Body of pancreas (tissue), 4 donors: ENCODE measurements at regions not wholly inside any gene's neighbourhood (a gene's known extent, or its start where the extent isn't known, plus 50 kb on each side); places are given as distances from the start of the nearest gene placed in this dataset.

Source experiments
- POLR2A ChIP-seq, 3 donors: fragments of 450-650 bp; IDR thresholded peaks; one replicate each; pipeline ENCODE4 v1.6.1; 2016; ENCODE audit warnings: antibody characterized with exemption in 3 of 3, mild to moderate bottlenecking in 2 of 3
- TF ChIP-seq, protein P1 (sequence below), 7 experiments: fragments of 450-650 bp in 4 of 7; fragments of 200-600 bp in 3 of 7; sonication (generic) in 3 of 7; IDR thresholded peaks; one replicate each; pipeline ENCODE4 v1.5.1; 2016 to 2019; ENCODE audit warnings: antibody characterized with exemption in 7 of 7

DNA sequence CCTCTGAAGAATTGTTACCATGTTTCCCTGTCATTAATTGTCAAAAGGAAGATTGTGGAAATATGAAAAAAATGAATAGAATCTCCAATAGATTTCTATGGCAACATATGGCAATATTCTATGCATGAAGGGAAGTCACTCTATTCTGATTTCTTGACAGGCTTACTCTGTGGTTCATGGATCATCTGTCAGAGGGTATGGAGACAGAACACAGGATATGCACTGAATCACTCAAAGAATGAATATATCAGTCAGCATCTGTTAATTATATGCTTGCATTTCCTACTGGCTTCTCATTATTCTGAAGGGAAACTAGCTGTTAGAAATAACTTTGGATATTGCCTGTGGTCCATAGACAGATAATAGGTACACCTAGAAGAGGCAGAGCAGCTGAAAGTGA lies 918.9 kb downstream of the DTWD2 start:
- TF ChIP-seq, protein P1, sequence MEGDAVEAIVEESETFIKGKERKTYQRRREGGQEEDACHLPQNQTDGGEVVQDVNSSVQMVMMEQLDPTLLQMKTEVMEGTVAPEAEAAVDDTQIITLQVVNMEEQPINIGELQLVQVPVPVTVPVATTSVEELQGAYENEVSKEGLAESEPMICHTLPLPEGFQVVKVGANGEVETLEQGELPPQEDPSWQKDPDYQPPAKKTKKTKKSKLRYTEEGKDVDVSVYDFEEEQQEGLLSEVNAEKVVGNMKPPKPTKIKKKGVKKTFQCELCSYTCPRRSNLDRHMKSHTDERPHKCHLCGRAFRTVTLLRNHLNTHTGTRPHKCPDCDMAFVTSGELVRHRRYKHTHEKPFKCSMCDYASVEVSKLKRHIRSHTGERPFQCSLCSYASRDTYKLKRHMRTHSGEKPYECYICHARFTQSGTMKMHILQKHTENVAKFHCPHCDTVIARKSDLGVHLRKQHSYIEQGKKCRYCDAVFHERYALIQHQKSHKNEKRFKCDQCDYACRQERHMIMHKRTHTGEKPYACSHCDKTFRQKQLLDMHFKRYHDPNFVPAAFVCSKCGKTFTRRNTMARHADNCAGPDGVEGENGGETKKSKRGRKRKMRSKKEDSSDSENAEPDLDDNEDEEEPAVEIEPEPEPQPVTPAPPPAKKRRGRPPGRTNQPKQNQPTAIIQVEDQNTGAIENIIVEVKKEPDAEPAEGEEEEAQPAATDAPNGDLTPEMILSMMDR (IDR thresholded peaks at IDR 0.05): no peak
- no peak for TF ChIP-seq POLR2A (IDR thresholded peaks at IDR 0.05)
